Endothelial cell of umbilical vein (primary cell): ENCODE measurements at regions not wholly inside any gene's neighbourhood (a gene's known extent, or its start where the extent isn't known, plus 50 kb on each side); places are given as distances from the start of the nearest gene placed in this dataset.

Experiments
- BruUV-seq: library from RNA; stranded (reverse); fragments of 400-500 nt; replicated peaks from 2 replicates; lab custom pipeline; 2021; lab: Mats Ljungman, UMichigan
- CTCF ChIA-PET: fragments of 300-600, 350-600 bp; sonication (Branson Sonifier 250); formaldehyde crosslinking; loops from one replicate; lab custom pipeline; 2021; ENCODE audit warnings: antibody characterized with exemption, inconsistent platforms; lab: Charles Lee
- POLR2A ChIA-PET: fragments of 300-600, 350-600 bp; sonication (Branson Sonifier 250); formaldehyde crosslinking; loops from one replicate; lab custom pipeline; 2021; ENCODE audit warnings: antibody characterized with exemption, inconsistent platforms; lab: Charles Lee
- DNase-seq: peaks from one replicate; pipeline ENCODE4 v3.0.0-alpha.2; 2011; ENCODE audit warnings: low read depth, low spot score
- FAIRE-seq: peaks from 2 replicates; lab custom pipeline; 2011; peaks lifted over from hg19 to GRCh38; lab: Jason Lieb, UNC
- H2AFZ ChIP-seq: 2 replicates; pipeline ENCODE4 v1.6.0; 2012; ENCODE audit warnings: low read depth, low read length, control low read depth, inconsistent platforms
- H3K27ac ChIP-seq: 2 replicates; pipeline ENCODE4 v1.5.1; 2011; ENCODE audit warnings: low read depth, mild to moderate bottlenecking, control low read depth, low read length, moderate library complexity; ENCODE audit not compliant: insufficient read depth
- H3K27me3 ChIP-seq, 2 experiments: 2 replicates each; pipeline versions ENCODE4 v1.6.0 to v1.6.1; 2011; ENCODE audit warnings: low read length in 2 of 2, mixed read lengths in 1 of 2; ENCODE audit not compliant: control insufficient read depth in 2 of 2, insufficient read depth in 2 of 2
- H3K36me3 ChIP-seq, 2 experiments: 2 replicates in 1 of 2; 3 replicates in 1 of 2; pipeline ENCODE4 v1.5.1; 2011; ENCODE audit warnings: low read length in 2 of 2, mild to moderate bottlenecking in 1 of 2, moderate library complexity in 1 of 2; ENCODE audit not compliant: control insufficient read depth in 2 of 2, insufficient read depth in 2 of 2; ENCODE audit errors: extremely low read depth in 1 of 2
- H3K4me1 ChIP-seq: 3 replicates; pipeline ENCODE4 v1.5.1; 2011; ENCODE audit warnings: mild to moderate bottlenecking, low read length; ENCODE audit not compliant: control insufficient read depth, insufficient read depth; ENCODE audit errors: extremely low read depth
- H3K4me2 ChIP-seq: 2 replicates; pipeline ENCODE4 v1.6.1; 2011; ENCODE audit warnings: low read length, control low read depth, mixed read lengths; ENCODE audit not compliant: insufficient read depth
- H3K4me3 ChIP-seq, 3 experiments: fragments of 200-600 bp in 1 of 3; sonication (generic), shearing (Covaris generic) in 1 of 3; replicated peaks in 1 of 3; 2 replicates each; pipeline ENCODE4 v1.5.1; 2011 to 2016; ENCODE audit warnings: control low read depth in 3 of 3, low read length in 3 of 3, mild to moderate bottlenecking in 2 of 3, inconsistent platforms in 1 of 3, low read depth in 1 of 3, moderate library complexity in 1 of 3; ENCODE audit not compliant: insufficient read depth in 1 of 3
- H3K79me2 ChIP-seq: 2 replicates; pipeline ENCODE4 v1.6.0; 2012; ENCODE audit warnings: low read length, inconsistent platforms; ENCODE audit not compliant: control insufficient read depth, insufficient read depth
- H3K9ac ChIP-seq: replicated peaks from 2 replicates; pipeline ENCODE3; 2011; ENCODE audit warnings: low read length, control low read depth; ENCODE audit not compliant: insufficient read depth; ENCODE audit errors: extremely low read depth
- H3K9me1 ChIP-seq: replicated peaks from 3 replicates; pipeline ENCODE4 v1.6.0; 2011; ENCODE audit warnings: mild to moderate bottlenecking, low read length; ENCODE audit not compliant: control insufficient read depth, insufficient read depth; ENCODE audit errors: extremely low read depth
- H3K9me3 ChIP-seq: replicated peaks from 2 replicates; pipeline ENCODE4 v1.5.1; 2012; ENCODE audit warnings: low read length, inconsistent platforms; ENCODE audit not compliant: control insufficient read depth, insufficient read depth
- H4K20me1 ChIP-seq: replicated peaks from 2 replicates; pipeline ENCODE3; 2011; ENCODE audit warnings: mild to moderate bottlenecking, low read length; ENCODE audit not compliant: control insufficient read depth, insufficient read depth; ENCODE audit errors: extremely low read depth
- CTCF ChIP-seq, 2 donors: IDR thresholded peaks; 1 replicate in 1 of 2; 2 replicates in 1 of 2; pipeline ENCODE4 v1.5.1; 2011; ENCODE audit warnings: low read length in 2 of 2, mild to moderate bottlenecking in 2 of 2, moderate library complexity in 2 of 2, control low read depth in 1 of 2, inconsistent platforms in 1 of 2, low read depth in 1 of 2; ENCODE audit not compliant: insufficient read depth in 1 of 2; ENCODE audit errors: extremely low read depth in 1 of 2
- EZH2 ChIP-seq: IDR thresholded peaks from 2 replicates; pipeline ENCODE4 v1.6.1; 2012; ENCODE audit warnings: borderline replicate concordance, low read depth, mild to moderate bottlenecking, moderate library complexity, low read length, inconsistent platforms; ENCODE audit not compliant: severe bottlenecking
- FOS ChIP-seq: IDR thresholded peaks from 2 replicates; pipeline ENCODE4 v1.6.1; 2011; ENCODE audit warnings: mild to moderate bottlenecking, low read length, moderate library complexity, borderline replicate concordance; ENCODE audit not compliant: insufficient read depth
- GATA2 ChIP-seq: IDR thresholded peaks from 2 replicates; pipeline ENCODE4 v1.7.0; 2011; ENCODE audit warnings: low read depth, mild to moderate bottlenecking, moderate library complexity, mixed read lengths, low read length; ENCODE audit not compliant: insufficient read length, insufficient read depth
- JUN ChIP-seq: IDR thresholded peaks from 2 replicates; pipeline ENCODE4 v1.6.1; 2011; ENCODE audit warnings: borderline replicate concordance, low read depth; ENCODE audit not compliant: insufficient read length, insufficient read depth
- MAX ChIP-seq: IDR thresholded peaks from 2 replicates; pipeline ENCODE4 v1.6.1; 2011; ENCODE audit not compliant: insufficient read depth, insufficient read length
- MYC ChIP-seq: IDR thresholded peaks from one replicate; pipeline ENCODE4 v1.6.1; 2011; ENCODE audit warnings: mild to moderate bottlenecking, low read depth, low read length
- POLR2A ChIP-seq: IDR thresholded peaks from 2 replicates; pipeline ENCODE4 v1.6.1; 2012; ENCODE audit warnings: low read depth, mild to moderate bottlenecking, control low read depth, low read length
- POLR2AphosphoS5 ChIP-seq: IDR thresholded peaks from 2 replicates; pipeline ENCODE4 v1.6.1; 2012; ENCODE audit warnings: low read depth, mild to moderate bottlenecking, control low read depth, low read length, moderate library complexity; ENCODE audit not compliant: insufficient read depth
- dilution Hi-C: fragments of 300-500 bp; cut with MboI; formaldehyde crosslinking; loops from one replicate; pipeline ENCODE4 v1.15.0; 2019; ENCODE audit warnings: low sequenced_read_pairs; ENCODE audit not compliant: extremely low pct_ligation_motif_present
- intact Hi-C: fragments of 100-400 bp; cut with micrococcal nuclease; formaldehyde crosslinking; loops from one replicate; pipeline ENCODE4 v1.10.0; 2022

GRCh38 chr7:106433377-106433776 is 148.6 kb upstream of the NAMPT start:
- BruUV-seq, result no TSS peak
- Histone ChIP-seq H3K27me3 (no peaks in the 10 kb centered on the region), H3K9ac (no peak overlapping the region), H3K4me2 (no peak overlapping the region), H3K9me3 (no peaks in the 10 kb centered on the region), H3K79me2 (no peaks in the 10 kb centered on the region), H3K27ac (no peak overlapping the region), H3K4me1 (no peaks in the 10 kb centered on the region), H4K20me1 (no peaks in the 10 kb centered on the region), H3K9me1 (no peaks in the 10 kb centered on the region), H3K36me3 (no peaks in the 10 kb centered on the region), H2AFZ (no peak overlapping the region), H3K4me3 (no peak overlapping the region)
- intact Hi-C loops (no loop called here), dilution Hi-C loops (no loop called here)
- no peak for FAIRE-seq
- no peak for TF ChIP-seq POLR2AphosphoS5
- no peak for TF ChIP-seq POLR2A
- no peak for TF ChIP-seq MAX
- TF ChIP-seq EZH2, result no peak
- no peak for TF ChIP-seq FOS
- TF ChIP-seq CTCF (IDR thresholded peaks at IDR 0.05; ENCODE audit: extremely low read depth in 1 of 2, insufficient read depth in 1 of 2, low read depth in 1 of 2, low read length in 2 of 2), result no peak
- TF ChIP-seq MYC, result no peak
- no peak for TF ChIP-seq GATA2
- TF ChIP-seq JUN, result no peak
- CTCF ChIA-PET, result no interaction called here
- POLR2A ChIA-PET, result no interaction called here
- DNase-seq, result no peak
